A673 (cell line): ENCODE measurements at regions not wholly inside any gene's neighbourhood (a gene's known extent, or its start where the extent isn't known, plus 50 kb on each side); places are given as distances from the start of the nearest gene placed in this dataset.

Experiments used
- BruUV-seq: library from RNA; stranded (reverse); fragments of 400-500 nt; replicated peaks from 2 replicates; lab custom pipeline; 2021; lab: Mats Ljungman, UMichigan
- CTCF ChIA-PET: fragments of 300-600 bp; sonication (Branson Sonifier 250); formaldehyde crosslinking; loops from one replicate; lab custom pipeline; 2022; ENCODE audit warnings: antibody characterized with exemption; lab: Charles Lee
- POLR2A ChIA-PET: fragments of 300-600 bp; sonication (Branson Sonifier 250); formaldehyde crosslinking; loops from one replicate; lab custom pipeline; 2022; ENCODE audit warnings: antibody characterized with exemption; ENCODE audit not compliant: low non-redundant PET; lab: Charles Lee
- DNase-seq: peaks from one replicate; pipeline ENCODE4 v3.0.0-alpha.2; 2015; ENCODE audit warnings: low spot score
- H3K27ac ChIP-seq: fragments of 200-600 bp; sonication (generic); 2 replicates; pipeline ENCODE4 v1.5.1; 2016; ENCODE audit warnings: mixed run types, low read depth, mild to moderate bottlenecking, mixed read lengths, antibody characterized with exemption, low read length; ENCODE audit not compliant: poor library complexity, severe bottlenecking
- H3K27me3 ChIP-seq: fragments of 200-600 bp; sonication (generic); replicated peaks from 2 replicates; pipeline ENCODE4 v1.6.1; 2017; ENCODE audit warnings: mixed run types, low read depth, mild to moderate bottlenecking, mixed read lengths, antibody characterized with exemption, low read length; ENCODE audit not compliant: insufficient read depth, poor library complexity
- H3K36me3 ChIP-seq: fragments of 200-600 bp; sonication (generic); 2 replicates; pipeline ENCODE4 v1.6.1; 2016; ENCODE audit warnings: mixed run types, mild to moderate bottlenecking, mixed read lengths, antibody characterized with exemption, low read length; ENCODE audit not compliant: insufficient read depth, poor library complexity, severe bottlenecking
- H3K4me1 ChIP-seq: fragments of 200-600 bp; sonication (generic); 2 replicates; pipeline ENCODE4 v1.6.1; 2017; ENCODE audit warnings: mixed run types, mild to moderate bottlenecking, mixed read lengths, antibody characterized with exemption, low read length; ENCODE audit not compliant: insufficient read depth, poor library complexity, severe bottlenecking
- H3K4me3 ChIP-seq: fragments of 200-600 bp; sonication (generic); 2 replicates; pipeline ENCODE4 v1.5.1; 2016; ENCODE audit warnings: low read depth, mixed run types, mild to moderate bottlenecking, mixed read lengths, low read length; ENCODE audit not compliant: poor library complexity, severe bottlenecking
- H3K9me3 ChIP-seq: fragments of 200-600 bp; sonication (generic); 2 replicates; pipeline ENCODE4 v1.6.1; 2016; ENCODE audit warnings: mixed run types, low read depth, mild to moderate bottlenecking, mixed read lengths, antibody characterized with exemption, low read length; ENCODE audit not compliant: poor library complexity, severe bottlenecking
- EZH2 ChIP-seq: fragments of 200-600 bp; sonication (generic); IDR thresholded peaks from 2 replicates; pipeline ENCODE4 v1.6.1; 2017; ENCODE audit warnings: borderline replicate concordance, low read depth, mild to moderate bottlenecking, mixed read lengths, antibody characterized with exemption, low read length; ENCODE audit not compliant: poor library complexity, severe bottlenecking
- intact Hi-C: fragments of 100-400 bp; cut with micrococcal nuclease; formaldehyde crosslinking; loops from one replicate; pipeline ENCODE4 v1.10.0; 2022; ENCODE audit not compliant: unreplicated experiment
- TF ChIP-seq, protein P1 (sequence below): fragments of 300-800, 200-600 bp; sonication (generic); conservative IDR thresholded peaks from 2 replicates; pipeline ENCODE4 v1.5.1; 2017; ENCODE audit warnings: low read depth, mild to moderate bottlenecking, antibody characterized with exemption, low read length, moderate library complexity, mixed read lengths

DNA sequence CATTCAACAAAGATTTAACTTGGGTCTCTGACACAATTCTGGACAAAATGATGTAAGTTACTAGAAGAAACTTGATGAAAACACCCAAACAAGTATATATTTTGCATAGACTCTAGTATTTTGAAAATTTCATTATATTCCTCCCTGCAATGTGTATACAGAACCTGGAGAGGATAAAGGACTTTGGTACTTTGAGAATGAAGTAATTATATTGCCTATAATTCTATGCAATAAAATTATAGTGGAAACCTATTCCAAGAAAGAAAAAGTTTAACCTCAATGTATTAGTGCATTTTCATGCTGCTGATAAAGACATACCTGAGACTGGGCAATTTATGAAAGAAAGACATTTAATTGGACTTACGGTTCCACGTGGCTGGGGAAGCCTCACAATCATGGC is 1146.1 kb downstream of the KCNT2 start:
- H3K4me3 ChIP-seq: no peak overlapping the region
- BruUV-seq: no TSS peak
- intact Hi-C loops: no loop called here
- no peaks in the 10 kb centered on the region for H3K4me1 ChIP-seq
- no peaks in the 10 kb centered on the region for H3K36me3 ChIP-seq
- ChIA-PET POLR2A (no interaction called here), CTCF (no interaction called here)
- H3K27ac ChIP-seq: no peak overlapping the region
- no peak for DNase-seq
- TF ChIP-seq EZH2: no peak
- TF ChIP-seq, protein P1, sequence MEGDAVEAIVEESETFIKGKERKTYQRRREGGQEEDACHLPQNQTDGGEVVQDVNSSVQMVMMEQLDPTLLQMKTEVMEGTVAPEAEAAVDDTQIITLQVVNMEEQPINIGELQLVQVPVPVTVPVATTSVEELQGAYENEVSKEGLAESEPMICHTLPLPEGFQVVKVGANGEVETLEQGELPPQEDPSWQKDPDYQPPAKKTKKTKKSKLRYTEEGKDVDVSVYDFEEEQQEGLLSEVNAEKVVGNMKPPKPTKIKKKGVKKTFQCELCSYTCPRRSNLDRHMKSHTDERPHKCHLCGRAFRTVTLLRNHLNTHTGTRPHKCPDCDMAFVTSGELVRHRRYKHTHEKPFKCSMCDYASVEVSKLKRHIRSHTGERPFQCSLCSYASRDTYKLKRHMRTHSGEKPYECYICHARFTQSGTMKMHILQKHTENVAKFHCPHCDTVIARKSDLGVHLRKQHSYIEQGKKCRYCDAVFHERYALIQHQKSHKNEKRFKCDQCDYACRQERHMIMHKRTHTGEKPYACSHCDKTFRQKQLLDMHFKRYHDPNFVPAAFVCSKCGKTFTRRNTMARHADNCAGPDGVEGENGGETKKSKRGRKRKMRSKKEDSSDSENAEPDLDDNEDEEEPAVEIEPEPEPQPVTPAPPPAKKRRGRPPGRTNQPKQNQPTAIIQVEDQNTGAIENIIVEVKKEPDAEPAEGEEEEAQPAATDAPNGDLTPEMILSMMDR: no peak
- H3K27me3 ChIP-seq: no peaks in the 10 kb centered on the region
- H3K9me3 ChIP-seq: no peaks in the 10 kb centered on the region

DNA sequence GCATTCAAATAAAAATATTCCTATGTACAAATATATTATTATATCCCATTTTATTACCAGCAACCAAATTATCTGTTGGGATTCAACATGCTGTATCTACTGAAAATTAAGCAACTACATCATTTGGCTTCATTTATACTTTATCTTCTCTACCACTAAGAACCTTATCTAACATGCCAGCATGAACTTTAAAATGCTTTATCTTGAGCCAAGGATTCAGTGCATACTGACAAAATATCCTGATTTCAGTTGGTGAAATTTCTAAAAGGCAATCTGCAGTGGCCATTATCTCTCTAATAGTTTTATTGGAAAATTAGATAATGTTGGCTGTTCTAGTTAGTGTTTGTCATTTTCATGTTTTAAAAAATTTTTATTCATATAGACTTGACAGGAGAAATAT is 1149.9 kb downstream of the KCNT2 start:
- TF ChIP-seq, protein P1: no peak
- no peak for TF ChIP-seq EZH2
- Histone ChIP-seq H3K36me3 (no peaks in the 10 kb centered on the region), H3K9me3 (no peaks in the 10 kb centered on the region), H3K27me3 (no peaks in the 10 kb centered on the region), H3K4me1 (no peaks in the 10 kb centered on the region), H3K27ac (no peak overlapping the region), H3K4me3 (no peak overlapping the region)
- intact Hi-C loops: no loop called here
- DNase-seq: no peak
- BruUV-seq: no TSS peak
- ChIA-PET CTCF (no interaction called here), POLR2A (no interaction called here)

DNA sequence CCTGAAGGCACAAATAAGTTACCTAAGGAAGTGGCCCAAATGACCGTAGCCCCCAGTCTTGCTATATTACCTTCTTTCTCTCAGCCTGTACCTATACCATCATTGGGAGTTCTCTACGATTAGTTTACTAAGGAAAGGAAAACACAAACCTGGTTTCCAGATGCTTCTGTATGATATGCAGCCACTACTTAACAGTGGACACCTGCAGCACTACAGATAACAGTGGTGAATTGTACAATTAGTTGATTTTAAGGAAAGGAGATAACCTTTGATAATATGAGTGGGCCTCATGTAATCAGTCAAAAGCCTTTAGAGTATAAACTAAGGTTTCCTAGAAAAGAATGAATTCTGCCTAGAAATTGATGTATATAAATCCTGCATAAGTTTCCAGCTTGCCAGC is 1157.4 kb downstream of the KCNT2 start:
- intact Hi-C loops: no loop called here
- Histone ChIP-seq H3K9me3 (no peaks in the 10 kb centered on the region), H3K27ac (no peak overlapping the region), H3K4me1 (no peaks in the 10 kb centered on the region), H3K4me3 (no peak overlapping the region), H3K27me3 (no peaks in the 10 kb centered on the region), H3K36me3 (no peaks in the 10 kb centered on the region)
- no TSS peak for BruUV-seq
- no peak for DNase-seq
- POLR2A ChIA-PET: no interaction called here
- CTCF ChIA-PET: no interaction called here
- no peak for TF ChIP-seq EZH2
- TF ChIP-seq, protein P1: no peak
